ENCODE measurements at regions not wholly inside any gene's neighbourhood (a gene's known extent, or its start where the extent isn't known, plus 50 kb on each side); places are given as distances from the start of the nearest gene placed in this dataset.

DNA sequence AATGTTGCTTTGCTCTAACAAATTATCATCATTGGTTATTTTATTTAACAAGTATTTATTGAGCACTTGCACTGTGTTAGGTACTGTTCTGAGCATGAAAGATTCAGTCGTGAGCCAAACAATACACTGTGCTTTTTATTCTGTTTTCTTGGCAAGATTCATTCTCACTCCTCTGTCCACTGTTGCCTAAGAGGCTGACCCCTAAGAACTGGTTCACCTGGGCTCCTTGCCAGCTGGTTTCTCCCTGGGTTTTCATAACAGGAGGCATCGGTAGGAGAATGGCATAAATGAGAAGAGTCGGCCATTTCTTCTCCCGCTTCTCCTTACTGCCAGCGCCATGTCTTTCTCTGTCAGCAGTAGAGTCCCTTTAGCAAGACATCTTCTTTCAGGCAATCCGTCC lies 243.7 kb upstream of the DIAPH2 start:
- WGBS: 81% methylated on average over 6 of the region's 6 CpGs
- H3K9me3 ChIP-seq: no peaks in the 10 kb centered on the region
- no peak for TF ChIP-seq POLR2A (IDR thresholded peaks at IDR 0.05)
- TF ChIP-seq POLR2AphosphoS5 (IDR thresholded peaks at IDR 0.05): no peak
- TF ChIP-seq, protein P1, sequence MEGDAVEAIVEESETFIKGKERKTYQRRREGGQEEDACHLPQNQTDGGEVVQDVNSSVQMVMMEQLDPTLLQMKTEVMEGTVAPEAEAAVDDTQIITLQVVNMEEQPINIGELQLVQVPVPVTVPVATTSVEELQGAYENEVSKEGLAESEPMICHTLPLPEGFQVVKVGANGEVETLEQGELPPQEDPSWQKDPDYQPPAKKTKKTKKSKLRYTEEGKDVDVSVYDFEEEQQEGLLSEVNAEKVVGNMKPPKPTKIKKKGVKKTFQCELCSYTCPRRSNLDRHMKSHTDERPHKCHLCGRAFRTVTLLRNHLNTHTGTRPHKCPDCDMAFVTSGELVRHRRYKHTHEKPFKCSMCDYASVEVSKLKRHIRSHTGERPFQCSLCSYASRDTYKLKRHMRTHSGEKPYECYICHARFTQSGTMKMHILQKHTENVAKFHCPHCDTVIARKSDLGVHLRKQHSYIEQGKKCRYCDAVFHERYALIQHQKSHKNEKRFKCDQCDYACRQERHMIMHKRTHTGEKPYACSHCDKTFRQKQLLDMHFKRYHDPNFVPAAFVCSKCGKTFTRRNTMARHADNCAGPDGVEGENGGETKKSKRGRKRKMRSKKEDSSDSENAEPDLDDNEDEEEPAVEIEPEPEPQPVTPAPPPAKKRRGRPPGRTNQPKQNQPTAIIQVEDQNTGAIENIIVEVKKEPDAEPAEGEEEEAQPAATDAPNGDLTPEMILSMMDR (IDR thresholded peaks at IDR 0.05): no peak
- no peaks in the 10 kb centered on the region for H3K36me3 ChIP-seq
- intact Hi-C loops (cut with DNase I): no loop called here
- no peaks in the 10 kb centered on the region for H3K27me3 ChIP-seq (replicated peaks; ENCODE audit: insufficient read depth)
- no peaks in the 10 kb centered on the region for H3K4me1 ChIP-seq (replicated peaks)
- no peak for DNase-seq (ENCODE audit: low spot score)
- no peak overlapping the region for H3K4me3 ChIP-seq
- H3K27ac ChIP-seq: no peak overlapping the region

DNA sequence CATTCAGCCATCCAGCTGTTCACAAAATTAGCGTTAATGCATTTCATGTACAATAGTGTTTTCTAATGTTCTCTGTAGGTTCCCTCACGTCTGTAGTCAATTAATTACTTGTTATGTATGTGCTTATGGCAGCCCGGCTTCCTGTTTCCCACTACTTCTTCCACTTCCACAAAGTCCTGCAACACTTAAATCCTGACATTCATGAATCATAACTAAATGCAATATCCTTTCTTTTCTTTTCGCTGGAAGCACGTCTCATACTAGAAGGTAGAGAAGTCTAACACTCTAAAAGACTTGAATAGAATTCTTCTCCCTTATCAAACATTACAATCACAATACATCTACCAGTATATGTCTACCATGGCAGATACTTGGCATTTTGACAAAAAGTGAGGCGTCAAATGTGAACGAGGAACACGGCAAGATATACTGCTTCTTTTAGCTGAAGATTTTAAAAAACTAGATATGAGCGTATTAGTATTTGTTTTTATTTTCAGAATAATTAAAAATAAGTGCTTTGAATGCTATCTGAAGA lies 239.0 kb upstream of the DIAPH2 start:
- TF ChIP-seq POLR2AphosphoS5 (IDR thresholded peaks at IDR 0.05) (no peak), POLR2A (IDR thresholded peaks at IDR 0.05) (no peak)
- TF ChIP-seq, protein P1 (IDR thresholded peaks at IDR 0.05): no peak
- H3K4me1 ChIP-seq (replicated peaks): no peaks in the 10 kb centered on the region
- no peaks in the 10 kb centered on the region for H3K27me3 ChIP-seq (replicated peaks; ENCODE audit: insufficient read depth)
- no peak overlapping the region for H3K4me3 ChIP-seq
- intact Hi-C loops (cut with DNase I): no loop called here
- WGBS: 48% methylated on average over 9 of the region's 9 CpGs
- H3K27ac ChIP-seq: no peak overlapping the region
- H3K9me3 ChIP-seq: no peaks in the 10 kb centered on the region
- H3K36me3 ChIP-seq: no peaks in the 10 kb centered on the region
- no peak for DNase-seq (ENCODE audit: low spot score)

DNA sequence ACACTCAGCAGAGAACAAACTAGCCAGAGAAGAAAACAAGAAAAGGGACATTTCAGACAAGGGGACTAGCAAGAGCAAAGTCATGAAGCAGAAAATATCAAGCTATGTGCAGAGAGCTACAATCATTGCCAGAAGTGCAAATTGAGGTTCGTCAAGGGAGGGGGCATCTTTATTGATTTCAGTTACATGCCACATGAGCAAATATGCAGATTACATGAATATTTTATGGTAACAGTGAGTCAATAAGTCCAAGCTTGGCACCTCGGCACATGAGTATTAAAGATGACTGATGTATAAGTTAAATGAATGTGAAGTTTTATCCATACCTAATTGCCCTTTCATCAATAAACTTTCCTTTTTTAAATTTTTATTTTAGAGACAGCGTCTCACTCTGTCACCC lies 238.1 kb upstream of the DIAPH2 start:
- intact Hi-C loops (cut with DNase I): no loop called here
- no peaks in the 10 kb centered on the region for H3K4me1 ChIP-seq (replicated peaks)
- WGBS: 97% methylated on average over 3 of the region's 3 CpGs
- H3K27me3 ChIP-seq (replicated peaks; ENCODE audit: insufficient read depth): no peaks in the 10 kb centered on the region
- H3K4me3 ChIP-seq: no peak overlapping the region
- H3K36me3 ChIP-seq: no peaks in the 10 kb centered on the region
- H3K27ac ChIP-seq: no peak overlapping the region
- DNase-seq (ENCODE audit: low spot score): no peak
- H3K9me3 ChIP-seq: no peaks in the 10 kb centered on the region
- TF ChIP-seq, protein P1 (IDR thresholded peaks at IDR 0.05): no peak
- TF ChIP-seq POLR2AphosphoS5 (IDR thresholded peaks at IDR 0.05): no peak
- no peak for TF ChIP-seq POLR2A (IDR thresholded peaks at IDR 0.05)

DNA sequence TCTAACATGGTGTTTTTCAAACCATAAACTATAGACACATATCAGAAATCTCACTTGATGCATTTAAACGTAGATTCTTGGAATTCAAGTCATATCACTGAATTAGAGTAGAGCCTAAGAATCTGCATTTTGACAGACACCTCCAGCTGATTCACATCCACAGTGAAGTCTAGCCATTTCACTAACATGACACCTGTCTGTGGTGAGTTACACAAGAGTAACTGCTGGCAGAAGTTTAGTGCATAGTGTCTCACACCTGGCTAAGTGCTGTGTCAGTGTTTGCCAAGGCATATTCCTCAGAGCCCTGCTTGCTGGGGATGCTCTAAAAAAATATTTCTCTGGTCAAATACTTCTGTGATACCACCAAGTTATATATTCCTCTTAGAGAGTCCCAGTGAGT lies 237.5 kb upstream of the DIAPH2 start:
- 82% methylated on average over 1 of the region's 1 CpG for WGBS
- Histone ChIP-seq H3K9me3 (no peaks in the 10 kb centered on the region), H3K27me3 (replicated peaks; ENCODE audit: insufficient read depth) (no peaks in the 10 kb centered on the region), H3K27ac (no peak overlapping the region), H3K36me3 (no peaks in the 10 kb centered on the region), H3K4me3 (no peak overlapping the region), H3K4me1 (replicated peaks) (no peaks in the 10 kb centered on the region)
- intact Hi-C loops (cut with DNase I): no loop called here
- TF ChIP-seq, protein P1 (IDR thresholded peaks at IDR 0.05): no peak
- TF ChIP-seq POLR2AphosphoS5 (IDR thresholded peaks at IDR 0.05) (no peak), POLR2A (IDR thresholded peaks at IDR 0.05) (no peak)
- DNase-seq (ENCODE audit: low spot score): no peak

DNA sequence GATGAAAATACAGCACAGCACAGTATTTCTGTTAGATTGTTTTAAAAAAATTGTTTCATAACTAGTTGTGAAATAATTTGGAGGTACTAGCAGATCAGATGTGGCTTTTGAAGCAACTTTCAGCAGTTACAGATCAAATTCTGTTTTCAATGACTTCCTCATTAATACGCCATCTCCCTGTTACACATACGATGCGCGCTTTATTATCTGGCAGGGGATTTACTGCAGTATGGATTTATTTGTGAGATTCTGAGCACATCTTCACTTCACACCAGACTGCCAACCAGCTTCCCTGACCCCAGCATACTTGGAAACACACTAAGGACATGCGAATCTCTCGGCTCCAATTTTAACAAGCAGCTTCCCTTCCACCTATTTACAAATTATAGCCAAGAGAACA lies 235.5 kb upstream of the DIAPH2 start:
- intact Hi-C loops (cut with DNase I): no loop called here
- Histone ChIP-seq H3K36me3 (no peaks in the 10 kb centered on the region), H3K27ac (no peak overlapping the region), H3K9me3 (no peaks in the 10 kb centered on the region), H3K4me3 (no peak overlapping the region), H3K4me1 (replicated peaks) (no peaks in the 10 kb centered on the region), H3K27me3 (replicated peaks; ENCODE audit: insufficient read depth) (no peaks in the 10 kb centered on the region)
- 62% methylated on average over 6 of the region's 6 CpGs for WGBS
- no peak for DNase-seq (ENCODE audit: low spot score)
- TF ChIP-seq POLR2AphosphoS5 (IDR thresholded peaks at IDR 0.05): no peak
- TF ChIP-seq, protein P1 (IDR thresholded peaks at IDR 0.05): no peak
- TF ChIP-seq POLR2A (IDR thresholded peaks at IDR 0.05): no peak
